ENCODE measurements at regions not wholly inside any gene's neighbourhood (a gene's known extent, or its start where the extent isn't known, plus 50 kb on each side); places are given as distances from the start of the nearest gene placed in this dataset.
A peak's percentile ranks its signal among the peaks of the same experiment; 100 is the strongest.

DNA sequence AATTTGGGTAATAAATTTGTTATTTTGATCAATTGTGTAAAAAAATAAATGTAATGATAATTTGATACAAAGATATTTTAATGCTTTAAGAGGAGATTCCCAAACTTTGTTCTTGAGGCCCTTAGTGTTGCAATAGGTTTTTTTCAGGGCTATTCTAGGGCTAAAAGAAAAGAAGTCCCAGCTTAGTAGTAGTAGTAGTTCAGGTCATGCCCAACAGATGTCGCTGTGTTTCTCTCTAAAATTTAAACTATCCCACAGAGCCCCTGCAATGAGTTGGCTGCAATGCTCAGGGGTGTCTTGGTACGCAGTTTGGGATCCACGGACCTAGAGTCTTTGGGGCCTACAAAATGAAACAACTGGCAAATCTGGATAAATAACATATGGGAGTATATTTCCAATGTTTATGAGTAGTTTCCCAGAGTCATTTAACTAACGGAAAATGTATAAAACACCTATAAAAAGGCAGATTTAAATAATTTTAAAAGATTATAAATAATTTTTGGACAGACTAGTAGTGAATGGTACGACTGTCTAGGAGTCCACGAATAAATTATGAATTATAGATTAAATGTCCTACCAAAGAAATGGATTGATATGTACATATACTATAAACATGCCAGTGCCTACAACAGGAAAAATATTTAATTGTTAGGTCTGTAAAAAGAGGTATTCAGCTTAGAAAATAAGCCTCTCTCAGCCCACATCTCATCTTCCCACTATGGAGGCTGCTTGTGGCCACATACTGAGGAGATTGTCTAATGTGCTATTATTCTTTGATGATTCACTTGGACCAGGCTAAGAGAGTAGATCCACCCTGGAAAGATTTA lies 228.5 kb upstream of the PMFBP1 start:
- TF ChIP-seq, protein P1, sequence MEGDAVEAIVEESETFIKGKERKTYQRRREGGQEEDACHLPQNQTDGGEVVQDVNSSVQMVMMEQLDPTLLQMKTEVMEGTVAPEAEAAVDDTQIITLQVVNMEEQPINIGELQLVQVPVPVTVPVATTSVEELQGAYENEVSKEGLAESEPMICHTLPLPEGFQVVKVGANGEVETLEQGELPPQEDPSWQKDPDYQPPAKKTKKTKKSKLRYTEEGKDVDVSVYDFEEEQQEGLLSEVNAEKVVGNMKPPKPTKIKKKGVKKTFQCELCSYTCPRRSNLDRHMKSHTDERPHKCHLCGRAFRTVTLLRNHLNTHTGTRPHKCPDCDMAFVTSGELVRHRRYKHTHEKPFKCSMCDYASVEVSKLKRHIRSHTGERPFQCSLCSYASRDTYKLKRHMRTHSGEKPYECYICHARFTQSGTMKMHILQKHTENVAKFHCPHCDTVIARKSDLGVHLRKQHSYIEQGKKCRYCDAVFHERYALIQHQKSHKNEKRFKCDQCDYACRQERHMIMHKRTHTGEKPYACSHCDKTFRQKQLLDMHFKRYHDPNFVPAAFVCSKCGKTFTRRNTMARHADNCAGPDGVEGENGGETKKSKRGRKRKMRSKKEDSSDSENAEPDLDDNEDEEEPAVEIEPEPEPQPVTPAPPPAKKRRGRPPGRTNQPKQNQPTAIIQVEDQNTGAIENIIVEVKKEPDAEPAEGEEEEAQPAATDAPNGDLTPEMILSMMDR (IDR thresholded peaks at IDR 0.05; ENCODE audit: poor library complexity) = peak; percentile 80
- no peak for TF ChIP-seq EZH2phosphoT487 (IDR thresholded peaks at IDR 0.05; ENCODE audit: low read depth, severe bottlenecking, unreplicated experiment)

Data from hepatocyte (in vitro differentiated cells).